Liver (tissue), 8 donors: ENCODE measurements at regions not wholly inside any gene's neighbourhood (a gene's known extent, or its start where the extent isn't known, plus 50 kb on each side); places are given as distances from the start of the nearest gene placed in this dataset.

ENCODE experiments used
- DNase-seq: peaks from one replicate; pipeline ENCODE4 v3.0.0-alpha.2; 2017; ENCODE audit warnings: low spot score
- H3K27ac ChIP-seq, 2 donors: one replicate each; pipeline ENCODE4 v1.7.0; 2013; ENCODE audit warnings: inconsistent platforms in 2 of 2, low read length in 2 of 2, control low read depth in 1 of 2, low read depth in 1 of 2, mild to moderate bottlenecking in 1 of 2
- H3K27me3 ChIP-seq, 4 donors: one replicate each; pipeline versions ENCODE4 v1.6.1 to v1.7.0; 2013; ENCODE audit warnings: low read length in 3 of 4, inconsistent platforms in 1 of 4, mild to moderate bottlenecking in 1 of 4, moderate library complexity in 1 of 4; ENCODE audit not compliant: control insufficient read depth in 4 of 4, insufficient read depth in 4 of 4
- H3K36me3 ChIP-seq, 4 donors: one replicate each; pipeline versions ENCODE4 v1.6.1 to v1.7.0; 2013; ENCODE audit warnings: low read length in 3 of 4, mild to moderate bottlenecking in 3 of 4, low read depth in 1 of 4, moderate library complexity in 1 of 4; ENCODE audit not compliant: control insufficient read depth in 4 of 4, insufficient read depth in 3 of 4
- H3K4me1 ChIP-seq, 4 donors: one replicate each; pipeline versions ENCODE4 v1.6.1 to v1.7.0; 2013; ENCODE audit warnings: low read length in 3 of 4, mild to moderate bottlenecking in 3 of 4, moderate library complexity in 1 of 4; ENCODE audit not compliant: control insufficient read depth in 4 of 4, insufficient read depth in 4 of 4
- H3K4me3 ChIP-seq, 3 donors: one replicate each; pipeline versions ENCODE4 v1.6.1 to v1.7.0; 2013; ENCODE audit warnings: low read length in 3 of 3, control low read depth in 1 of 3, low read depth in 1 of 3, mild to moderate bottlenecking in 1 of 3
- H3K9ac ChIP-seq, 2 donors: one replicate each; pipeline ENCODE4 v1.7.0; 2013; ENCODE audit warnings: low read length in 2 of 2, mild to moderate bottlenecking in 2 of 2, moderate library complexity in 2 of 2, control low read depth in 1 of 2, low read depth in 1 of 2
- H3K9me3 ChIP-seq, 4 donors: one replicate each; pipeline versions ENCODE4 v1.6.1 to v1.7.0; 2013; ENCODE audit warnings: low read length in 3 of 4; ENCODE audit not compliant: control insufficient read depth in 4 of 4
- ATF3 ChIP-seq: IDR thresholded peaks from 2 replicates; pipeline ENCODE4 v1.6.1; 2016; ENCODE audit warnings: antibody characterized with exemption
- CTCF ChIP-seq: fragments of 150-350 bp; IDR thresholded peaks from 2 replicates; pipeline ENCODE4 v1.5.1; 2017; ENCODE audit warnings: improper control_type of control experiment, low read depth, low read length; ENCODE audit not compliant: missing input control
- EGR1 ChIP-seq, 2 donors: IDR thresholded peaks; 2 replicates each; pipeline ENCODE4 v1.6.1; 2016 to 2018; ENCODE audit warnings: antibody characterized with exemption in 2 of 2, low read depth in 2 of 2
- GABPA ChIP-seq, 2 donors: IDR thresholded peaks in 1 of 2; conservative IDR thresholded peaks in 1 of 2; 2 replicates each; pipeline ENCODE4 v1.6.1; 2016; ENCODE audit warnings: antibody characterized with exemption in 2 of 2, mild to moderate bottlenecking in 1 of 2, moderate library complexity in 1 of 2
- HNF4A ChIP-seq, 2 donors: conservative IDR thresholded peaks; 2 replicates each; pipeline ENCODE4 v1.6.1; 2016; ENCODE audit warnings: antibody characterized with exemption in 2 of 2, mild to moderate bottlenecking in 2 of 2
- HNF4G ChIP-seq: IDR thresholded peaks from 2 replicates; pipeline ENCODE4 v1.6.1; 2016; ENCODE audit warnings: antibody characterized with exemption
- JUND ChIP-seq, 2 donors: IDR thresholded peaks; 2 replicates each; pipeline ENCODE4 v1.6.1; 2016; ENCODE audit warnings: antibody characterized with exemption in 2 of 2
- NR2F2 ChIP-seq: IDR thresholded peaks from 2 replicates; pipeline ENCODE4 v1.6.1; 2016; ENCODE audit warnings: antibody characterized with exemption
- RAD21 ChIP-seq, 2 donors: IDR thresholded peaks; 2 replicates each; pipeline ENCODE4 v1.6.1; 2016; ENCODE audit warnings: antibody characterized with exemption in 2 of 2, mild to moderate bottlenecking in 2 of 2
- RXRA ChIP-seq, 2 donors: IDR thresholded peaks; 2 replicates each; pipeline ENCODE4 v1.6.1; 2017 to 2018; ENCODE audit warnings: antibody characterized with exemption in 2 of 2, mild to moderate bottlenecking in 1 of 2
- SP1 ChIP-seq: IDR thresholded peaks from 2 replicates; pipeline ENCODE4 v1.6.1; 2018; ENCODE audit warnings: antibody characterized with exemption, mild to moderate bottlenecking
- TAF1 ChIP-seq: conservative IDR thresholded peaks from 2 replicates; pipeline ENCODE4 v1.6.1; 2016; ENCODE audit warnings: antibody characterized with exemption, mild to moderate bottlenecking
- ZBTB33 ChIP-seq: IDR thresholded peaks from 2 replicates; pipeline ENCODE4 v1.6.1; 2016; ENCODE audit warnings: antibody characterized with exemption
- WGBS: extraction: QIAGEN DNeasy Blood & Tissue Kit; methylation state at CpG from one replicate; pipeline ENCODE4 v1.1.7; 2013; 5-methylcytosine and 5-hydroxymethylcytosine counted together
- donor health status: healthy.
- donor health status: healthy.
- donor health status: healthy.
- donor health status: healthy.
- donor health status: healthy.

GRCh38 chr1:114295321-114295720, 141.7 kb upstream of the SYT6 start:
- H3K9ac ChIP-seq: no peak overlapping the region
- no peaks in the 10 kb centered on the region for H3K27me3 ChIP-seq
- no peaks in the 10 kb centered on the region for H3K9me3 ChIP-seq
- H3K4me3 ChIP-seq: no peak overlapping the region
- WGBS: 57% methylated on average over 6 of the region's 6 CpGs
- no peaks in the 10 kb centered on the region for H3K4me1 ChIP-seq
- no peaks in the 10 kb centered on the region for H3K36me3 ChIP-seq
- TF ChIP-seq RAD21 (IDR thresholded peaks at IDR 0.05) (no peak), EGR1 (IDR thresholded peaks at IDR 0.05; ENCODE audit: low read depth in 2 of 2) (no peak), ZBTB33 (no peak), TAF1 (no peak), GABPA (IDR thresholded peaks at IDR 0.05 in 1 of 2, conservative IDR thresholded peaks at IDR 0.05 in 1 of 2) (no peak), HNF4A (conservative IDR thresholded peaks at IDR 0.05) (no peak), NR2F2 (no peak), CTCF (no peak)
- H3K27ac ChIP-seq: no peak overlapping the region
- no peak for DNase-seq

GRCh38 chr1:114292835-114293234, 139.2 kb upstream of the SYT6 start:
- TF ChIP-seq ZBTB33 (no peak), TAF1 (no peak), RXRA (IDR thresholded peaks at IDR 0.05) (no peak), RAD21 (IDR thresholded peaks at IDR 0.05) (no peak), JUND (IDR thresholded peaks at IDR 0.05) (no peak), ATF3 (no peak), SP1 (no peak), HNF4G (no peak)
- H3K9me3 ChIP-seq: no peaks in the 10 kb centered on the region
- no peak overlapping the region for H3K9ac ChIP-seq
- WGBS: 96% methylated on average over 2 of the region's 2 CpGs
- no peaks in the 10 kb centered on the region for H3K27me3 ChIP-seq
- H3K36me3 ChIP-seq: no peaks in the 10 kb centered on the region
- H3K4me3 ChIP-seq: no peak overlapping the region
- no peak overlapping the region for H3K27ac ChIP-seq
- H3K4me1 ChIP-seq: no peaks in the 10 kb centered on the region
- no peak for DNase-seq
